Panc1 (cell line): ENCODE measurements at regions not wholly inside any gene's neighbourhood (a gene's known extent, or its start where the extent isn't known, plus 50 kb on each side); places are given as distances from the start of the nearest gene placed in this dataset.

ENCODE experiments used
- ATAC-seq: fragments of 200-7000 bp; cut with Tn5 transposase; 2 replicates; pipeline ENCODE4 v1.9.1; 2020; ENCODE audit warnings: mild to moderate bottlenecking, moderate library complexity
- BruUV-seq: library from RNA; stranded (reverse); fragments of 400-500 nt; replicated peaks from 2 replicates; lab custom pipeline; 2021; lab: Mats Ljungman, UMichigan
- CTCF ChIA-PET: fragments of 300-600 bp; sonication (Branson Sonifier 250); formaldehyde crosslinking; loops from one replicate; lab custom pipeline; 2022; ENCODE audit warnings: antibody characterized with exemption; lab: Charles Lee
- POLR2A ChIA-PET: fragments of 300-600 bp; sonication (Branson Sonifier 250); formaldehyde crosslinking; loops from one replicate; lab custom pipeline; 2022; ENCODE audit warnings: antibody characterized with exemption; lab: Charles Lee
- DNase-seq: peaks from one replicate; pipeline ENCODE4 v3.0.0-alpha.2; 2010; ENCODE audit warnings: low read depth, low spot score
- H3K27ac ChIP-seq: 2 replicates; pipeline ENCODE4 v1.5.1; 2011; ENCODE audit warnings: mild to moderate bottlenecking, low read length, inconsistent platforms
- H3K27me3 ChIP-seq: fragments of 200-500 bp; sonication (Bioruptor generic); 2 replicates; pipeline ENCODE4 v1.6.0; 2014; ENCODE audit warnings: low read length, inconsistent platforms; ENCODE audit not compliant: control insufficient read depth, insufficient read depth
- H3K36me3 ChIP-seq: fragments of 200-500 bp; sonication (Bioruptor generic); 2 replicates; pipeline ENCODE4 v1.5.1; 2014; ENCODE audit warnings: inconsistent platforms, mild to moderate bottlenecking, low read length, moderate library complexity; ENCODE audit not compliant: control insufficient read depth, insufficient read depth
- H3K4me1 ChIP-seq: 2 replicates; pipeline ENCODE4 v1.5.1; 2011; ENCODE audit warnings: inconsistent platforms, mild to moderate bottlenecking, low read length, moderate library complexity; ENCODE audit not compliant: control insufficient read depth, insufficient read depth
- H3K4me3 ChIP-seq, 2 experiments: 2 replicates each; pipeline ENCODE4 v1.5.1; 2011 to 2012; ENCODE audit warnings: low read depth in 2 of 2, low read length in 2 of 2, mild to moderate bottlenecking in 2 of 2, inconsistent platforms in 1 of 2, moderate library complexity in 1 of 2
- H3K9me3 ChIP-seq: fragments of 200-500 bp; sonication (Bioruptor generic); 2 replicates; pipeline ENCODE4 v1.5.1; 2014; ENCODE audit warnings: low read depth, mild to moderate bottlenecking, inconsistent platforms, low read length, moderate library complexity; ENCODE audit not compliant: control insufficient read depth, insufficient read depth
- POLR2AphosphoS5 ChIP-seq: IDR thresholded peaks from 2 replicates; pipeline ENCODE4 v1.6.1; 2012; ENCODE audit warnings: mild to moderate bottlenecking, low read depth, low read length, moderate library complexity
- SIN3A ChIP-seq: IDR thresholded peaks from 2 replicates; pipeline ENCODE4 v1.6.1; 2012; ENCODE audit warnings: low read depth, mild to moderate bottlenecking, low read length, moderate library complexity, borderline replicate concordance; ENCODE audit not compliant: insufficient read depth
- TCF7L2 ChIP-seq: IDR thresholded peaks from 2 replicates; pipeline ENCODE4 v1.6.1; 2011; ENCODE audit warnings: mild to moderate bottlenecking, low read depth, low read length, inconsistent platforms
- in situ Hi-C: cut with HindIII; loops from 2 replicates; pipeline ENCODE4 v1.10.0; 2016; ENCODE audit warnings: low sequenced_read_pairs, low pct_unique_long_range_greater_than_20kb
- intact Hi-C: fragments of 100-400 bp; cut with micrococcal nuclease; formaldehyde crosslinking; loops from one replicate; pipeline ENCODE4 v1.10.0; 2022; ENCODE audit not compliant: unreplicated experiment
- TF ChIP-seq, protein P1 (sequence below), 2 experiments: IDR thresholded peaks; 2 replicates each; pipeline ENCODE4 v1.6.1; 2011 to 2012; ENCODE audit warnings: low read depth in 2 of 2, control low read depth in 1 of 2, low read length in 1 of 2, mild to moderate bottlenecking in 1 of 2, moderate library complexity in 1 of 2; ENCODE audit not compliant: insufficient read depth in 1 of 2
- TF ChIP-seq, protein P2 (sequence below): fragments of 450-650 bp; IDR thresholded peaks from 2 replicates; pipeline ENCODE4 v1.5.1; 2017; ENCODE audit warnings: mild to moderate bottlenecking

DNA sequence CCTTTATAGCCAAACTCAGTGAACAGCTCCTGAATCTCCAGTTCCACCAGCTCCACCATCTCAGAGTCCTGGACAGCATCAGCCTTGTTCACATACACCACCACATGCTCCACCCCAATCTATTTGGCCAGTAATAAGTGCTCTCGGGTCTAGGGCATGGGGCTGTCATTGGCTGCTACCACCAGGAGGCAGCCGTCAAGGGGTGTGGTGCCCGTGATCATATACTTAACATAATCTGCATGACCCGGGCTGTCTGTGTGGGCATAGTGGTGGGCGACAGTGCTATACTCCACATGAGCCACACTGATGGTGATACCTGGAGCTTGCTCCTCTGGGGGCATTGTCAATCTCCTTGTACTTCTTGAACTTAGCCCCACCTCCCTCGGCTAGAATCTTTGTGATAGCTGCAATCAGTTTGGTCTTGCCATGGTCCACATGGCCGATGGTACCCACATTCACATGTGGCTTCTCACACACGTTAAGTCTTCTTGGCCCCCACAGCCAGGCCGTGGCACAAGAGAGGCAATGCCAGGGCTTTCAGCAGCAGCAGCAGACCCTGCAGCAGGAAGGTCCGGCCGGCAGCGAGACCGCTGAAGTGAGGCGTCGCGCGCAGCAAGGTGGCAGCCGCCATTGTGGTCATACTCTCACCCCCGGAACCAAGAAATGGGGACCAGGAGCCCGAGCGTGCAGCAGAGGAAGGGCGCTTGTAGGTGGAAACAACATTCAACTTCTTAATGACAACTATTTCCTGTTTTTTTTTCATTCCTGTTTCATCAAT, 210.3 kb upstream of the WSB1 start:
- intact Hi-C loops, result no loop called here
- no peak for DNase-seq
- BruUV-seq, result no TSS peak
- no peak for TF ChIP-seq POLR2AphosphoS5
- TF ChIP-seq TCF7L2, result no peak
- TF ChIP-seq, protein P1, sequence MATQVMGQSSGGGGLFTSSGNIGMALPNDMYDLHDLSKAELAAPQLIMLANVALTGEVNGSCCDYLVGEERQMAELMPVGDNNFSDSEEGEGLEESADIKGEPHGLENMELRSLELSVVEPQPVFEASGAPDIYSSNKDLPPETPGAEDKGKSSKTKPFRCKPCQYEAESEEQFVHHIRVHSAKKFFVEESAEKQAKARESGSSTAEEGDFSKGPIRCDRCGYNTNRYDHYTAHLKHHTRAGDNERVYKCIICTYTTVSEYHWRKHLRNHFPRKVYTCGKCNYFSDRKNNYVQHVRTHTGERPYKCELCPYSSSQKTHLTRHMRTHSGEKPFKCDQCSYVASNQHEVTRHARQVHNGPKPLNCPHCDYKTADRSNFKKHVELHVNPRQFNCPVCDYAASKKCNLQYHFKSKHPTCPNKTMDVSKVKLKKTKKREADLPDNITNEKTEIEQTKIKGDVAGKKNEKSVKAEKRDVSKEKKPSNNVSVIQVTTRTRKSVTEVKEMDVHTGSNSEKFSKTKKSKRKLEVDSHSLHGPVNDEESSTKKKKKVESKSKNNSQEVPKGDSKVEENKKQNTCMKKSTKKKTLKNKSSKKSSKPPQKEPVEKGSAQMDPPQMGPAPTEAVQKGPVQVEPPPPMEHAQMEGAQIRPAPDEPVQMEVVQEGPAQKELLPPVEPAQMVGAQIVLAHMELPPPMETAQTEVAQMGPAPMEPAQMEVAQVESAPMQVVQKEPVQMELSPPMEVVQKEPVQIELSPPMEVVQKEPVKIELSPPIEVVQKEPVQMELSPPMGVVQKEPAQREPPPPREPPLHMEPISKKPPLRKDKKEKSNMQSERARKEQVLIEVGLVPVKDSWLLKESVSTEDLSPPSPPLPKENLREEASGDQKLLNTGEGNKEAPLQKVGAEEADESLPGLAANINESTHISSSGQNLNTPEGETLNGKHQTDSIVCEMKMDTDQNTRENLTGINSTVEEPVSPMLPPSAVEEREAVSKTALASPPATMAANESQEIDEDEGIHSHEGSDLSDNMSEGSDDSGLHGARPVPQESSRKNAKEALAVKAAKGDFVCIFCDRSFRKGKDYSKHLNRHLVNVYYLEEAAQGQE (IDR thresholded peaks at IDR 0.05; ENCODE audit: insufficient read depth in 1 of 2, low read depth in 2 of 2, low read length in 1 of 2), result no peak
- TF ChIP-seq, protein P2, sequence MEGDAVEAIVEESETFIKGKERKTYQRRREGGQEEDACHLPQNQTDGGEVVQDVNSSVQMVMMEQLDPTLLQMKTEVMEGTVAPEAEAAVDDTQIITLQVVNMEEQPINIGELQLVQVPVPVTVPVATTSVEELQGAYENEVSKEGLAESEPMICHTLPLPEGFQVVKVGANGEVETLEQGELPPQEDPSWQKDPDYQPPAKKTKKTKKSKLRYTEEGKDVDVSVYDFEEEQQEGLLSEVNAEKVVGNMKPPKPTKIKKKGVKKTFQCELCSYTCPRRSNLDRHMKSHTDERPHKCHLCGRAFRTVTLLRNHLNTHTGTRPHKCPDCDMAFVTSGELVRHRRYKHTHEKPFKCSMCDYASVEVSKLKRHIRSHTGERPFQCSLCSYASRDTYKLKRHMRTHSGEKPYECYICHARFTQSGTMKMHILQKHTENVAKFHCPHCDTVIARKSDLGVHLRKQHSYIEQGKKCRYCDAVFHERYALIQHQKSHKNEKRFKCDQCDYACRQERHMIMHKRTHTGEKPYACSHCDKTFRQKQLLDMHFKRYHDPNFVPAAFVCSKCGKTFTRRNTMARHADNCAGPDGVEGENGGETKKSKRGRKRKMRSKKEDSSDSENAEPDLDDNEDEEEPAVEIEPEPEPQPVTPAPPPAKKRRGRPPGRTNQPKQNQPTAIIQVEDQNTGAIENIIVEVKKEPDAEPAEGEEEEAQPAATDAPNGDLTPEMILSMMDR, result no peak
- TF ChIP-seq SIN3A, result no peak
- POLR2A ChIA-PET, result no interaction called here
- CTCF ChIA-PET, result interaction anchor here (1.2 kb wide), 1 partner anchor 12 kb away, joined by 6 read pairs; no protein-coding TSS in a partner anchor
- H3K4me3 ChIP-seq, result no peak overlapping the region
- no peak for ATAC-seq
- in situ Hi-C loops, result no loop called here
- no peak overlapping the region for H3K27ac ChIP-seq
- H3K9me3 ChIP-seq, result no peaks in the 10 kb centered on the region
- no peaks in the 10 kb centered on the region for H3K4me1 ChIP-seq
- no peaks in the 10 kb centered on the region for H3K36me3 ChIP-seq
- H3K27me3 ChIP-seq, result no peaks in the 10 kb centered on the region; the same call in 1 of the 2 replicates

DNA sequence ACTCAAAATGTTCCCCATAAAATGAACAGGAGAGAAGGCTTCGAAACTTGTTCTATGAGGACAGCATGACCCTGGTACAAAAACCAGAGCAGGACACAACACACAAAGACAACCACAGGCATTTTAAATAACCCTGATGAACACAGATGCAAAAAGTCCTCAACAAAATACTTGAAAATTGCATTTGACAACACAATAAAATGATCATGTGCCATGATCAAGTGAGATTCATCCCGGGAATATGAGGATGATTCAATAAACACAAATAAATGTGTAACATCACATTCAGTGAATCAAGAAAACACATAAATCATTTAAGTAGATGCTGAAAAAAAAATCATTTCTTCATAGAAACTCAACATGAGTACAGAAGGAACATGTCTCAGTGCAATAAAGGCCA, 208.4 kb upstream of the WSB1 start:
- in situ Hi-C loops, result no loop called here
- H3K9me3 ChIP-seq, result no peaks in the 10 kb centered on the region
- no peak overlapping the region for H3K4me3 ChIP-seq
- ChIA-PET CTCF (no interaction called here), POLR2A (no interaction called here)
- TF ChIP-seq POLR2AphosphoS5 (no peak), SIN3A (no peak), TCF7L2 (no peak)
- TF ChIP-seq, protein P2, result no peak
- TF ChIP-seq, protein P1 (IDR thresholded peaks at IDR 0.05; ENCODE audit: insufficient read depth in 1 of 2, low read depth in 2 of 2, low read length in 1 of 2), result no peak
- H3K36me3 ChIP-seq, result no peaks in the 10 kb centered on the region
- no peaks in the 10 kb centered on the region; the same call in 1 of the 2 replicates for H3K27me3 ChIP-seq
- no peak for ATAC-seq
- H3K4me1 ChIP-seq, result no peaks in the 10 kb centered on the region
- no peak overlapping the region for H3K27ac ChIP-seq
- no peak for DNase-seq
- intact Hi-C loops, result no loop called here
- no TSS peak for BruUV-seq
